Fibroblast of the conjunctiva (primary cell): ENCODE measurements at regions not wholly inside any gene's neighbourhood (a gene's known extent, or its start where the extent isn't known, plus 50 kb on each side); places are given as distances from the start of the nearest gene placed in this dataset.

Source experiments
- DNase-seq: peaks from one replicate; pipeline ENCODE4 v3.0.0-alpha.2; 2010; ENCODE audit warnings: low read depth

GRCh38 chr1:87723193-87723592 lies 394.5 kb downstream of the LMO4 start:
- no peak for DNase-seq

- no peak for DNase-seq
Measured at GRCh38 chr1:87728169-87728568, 399.5 kb downstream of the LMO4 start.

GRCh38 chr1:87730274-87731216 lies 401.9 kb downstream of the LMO4 start:
- DNase-seq = no peak

GRCh38 chr1:87733386-87733785 lies 404.7 kb downstream of the LMO4 start:
- DNase-seq = no peak

- no peak for DNase-seq
Measured at GRCh38 chr1:87735750-87736149, 407.1 kb downstream of the LMO4 start.

- no peak for DNase-seq
Measured at GRCh38 chr1:87739141-87739540, 410.5 kb downstream of the LMO4 start.

GRCh38 chr1:87739704-87740103 lies 411.0 kb downstream of the LMO4 start:
- DNase-seq = no peak

- no peak for DNase-seq
Measured at GRCh38 chr1:87743256-87743655, 414.6 kb downstream of the LMO4 start.

- DNase-seq = no peak
Measured at GRCh38 chr1:87744056-87744455, 415.4 kb downstream of the LMO4 start.

- DNase-seq = no peak
Measured at GRCh38 chr1:87744763-87745162, 416.1 kb downstream of the LMO4 start.

GRCh38 chr1:87753366-87753765 lies 424.7 kb downstream of the LMO4 start:
- no peak for DNase-seq

- no peak for DNase-seq
Measured at GRCh38 chr1:87754139-87754538, 425.5 kb downstream of the LMO4 start.

GRCh38 chr1:87757676-87758075 lies 429.0 kb downstream of the LMO4 start:
- DNase-seq = no peak

GRCh38 chr1:87759421-87760087 lies 430.9 kb downstream of the LMO4 start:
- no peak for DNase-seq

GRCh38 chr1:87760155-87760554 lies 431.5 kb downstream of the LMO4 start:
- DNase-seq = no peak

- no peak for DNase-seq
Measured at GRCh38 chr1:87760654-87761053, 432.0 kb downstream of the LMO4 start.

GRCh38 chr1:87763483-87763882 lies 434.8 kb downstream of the LMO4 start:
- DNase-seq = no peak

GRCh38 chr1:87765057-87765680 lies 436.5 kb downstream of the LMO4 start:
- no peak for DNase-seq

- no peak for DNase-seq
Measured at GRCh38 chr1:87765681-87766070, 437.0 kb downstream of the LMO4 start.

- no peak for DNase-seq
Measured at GRCh38 chr1:87766737-87767136, 438.1 kb downstream of the LMO4 start.

GRCh38 chr1:87778896-87779295 lies 450.2 kb downstream of the LMO4 start:
- no peak for DNase-seq

GRCh38 chr1:87781554-87781953 lies 452.9 kb downstream of the LMO4 start:
- DNase-seq = no peak

GRCh38 chr1:87783315-87783714 lies 454.6 kb downstream of the LMO4 start:
- no peak for DNase-seq
